Smooth muscle cell (in vitro differentiated cells): ENCODE measurements at regions not wholly inside any gene's neighbourhood (a gene's known extent, or its start where the extent isn't known, plus 50 kb on each side); places are given as distances from the start of the nearest gene placed in this dataset.

Experiments
- DNase-seq: peaks from one replicate; lab custom pipeline; 2025; ENCODE audit not compliant: unreplicated experiment; lab: John Stamatoyannopoulos, UW
- H2AFZ ChIP-seq: fragments of 200-600 bp; sonication (generic); 2 replicates; pipeline ENCODE4 v1.6.0; 2016; ENCODE audit warnings: antibody characterized with exemption, low read depth, mild to moderate bottlenecking
- H3F3A ChIP-seq: fragments of 200-600 bp; sonication (generic); 2 replicates; pipeline ENCODE4 v1.6.0; 2017; ENCODE audit warnings: antibody characterized with exemption, low read depth
- H3K27ac ChIP-seq: fragments of 200-600 bp; sonication (generic); 2 replicates; pipeline ENCODE4 v1.5.1; 2016; ENCODE audit warnings: low read depth, mild to moderate bottlenecking
- H3K27me3 ChIP-seq: fragments of 200-600 bp; sonication (generic); 2 replicates; pipeline ENCODE4 v1.6.1; 2016; ENCODE audit warnings: low read depth, mild to moderate bottlenecking
- H3K36me3 ChIP-seq: fragments of 200-600 bp; sonication (generic); 2 replicates; pipeline ENCODE4 v1.5.1; 2016; ENCODE audit warnings: low read depth
- H3K4me1 ChIP-seq: fragments of 200-600 bp; sonication (generic); 2 replicates; pipeline ENCODE4 v1.5.1; 2016; ENCODE audit warnings: low read depth
- H3K4me2 ChIP-seq: fragments of 200-600 bp; sonication (generic); 2 replicates; pipeline ENCODE4 v1.6.0; 2016; ENCODE audit warnings: mild to moderate bottlenecking
- H3K4me3 ChIP-seq: fragments of 200-600 bp; sonication (generic); 2 replicates; pipeline ENCODE4 v1.5.1; 2016; ENCODE audit warnings: mild to moderate bottlenecking
- H3K79me2 ChIP-seq: fragments of 200-600 bp; sonication (generic); 2 replicates; pipeline ENCODE4 v1.6.0; 2016; ENCODE audit warnings: low read depth, mild to moderate bottlenecking
- H3K9ac ChIP-seq: fragments of 200-600 bp; sonication (generic); 2 replicates; pipeline ENCODE4 v1.6.0; 2016; ENCODE audit warnings: low read depth
- H3K9me3 ChIP-seq: fragments of 200-600 bp; sonication (generic); replicated peaks from 2 replicates; pipeline ENCODE4 v1.5.1; 2016; ENCODE audit warnings: low read depth
- H4K20me1 ChIP-seq: fragments of 200-600 bp; sonication (generic); 2 replicates; pipeline ENCODE4 v1.6.0; 2016; ENCODE audit warnings: low read depth
- CTCF ChIP-seq: fragments of 200-600 bp; sonication (generic); IDR thresholded peaks from 2 replicates; pipeline ENCODE4 v1.5.1; 2017; ENCODE audit warnings: borderline replicate concordance, mild to moderate bottlenecking, antibody characterized with exemption; ENCODE audit not compliant: insufficient read depth, poor library complexity, severe bottlenecking
- WGBS: methylation state at CpG from one replicate; pipeline ENCODE4 v1.1.7; 2016; ENCODE audit warnings: low lambda C conversion rate; 5-methylcytosine and 5-hydroxymethylcytosine counted together

- no peak for DNase-seq
- Histone ChIP-seq H3K79me2 (no peaks in the 10 kb centered on the region), H3K36me3 (no peaks in the 10 kb centered on the region), H2AFZ (no peak overlapping the region), H3K27ac (no peak overlapping the region), H3K4me1 (no peaks in the 10 kb centered on the region), H4K20me1 (no peaks in the 10 kb centered on the region), H3K4me2 (no peak overlapping the region), H3K9ac (no peak overlapping the region), H3F3A (no peaks in the 10 kb centered on the region), H3K27me3 (peaks cover 15% of the 10 kb centered on the region), H3K9me3 (no peaks in the 10 kb centered on the region), H3K4me3 (no peak overlapping the region)
- 48% methylated on average over 2 of the region's 2 CpGs for WGBS
- TF ChIP-seq CTCF = no peak
These were observed 60.6 kb upstream of the LRRC8B start for GRCh38 chr1:89464008-89464407.

- Histone ChIP-seq H2AFZ (no peak overlapping the region), H3K9ac (no peak overlapping the region), H4K20me1 (no peaks in the 10 kb centered on the region), H3K4me2 (no peak overlapping the region), H3F3A (no peaks in the 10 kb centered on the region), H3K27ac (no peak overlapping the region), H3K4me1 (no peaks in the 10 kb centered on the region), H3K79me2 (no peaks in the 10 kb centered on the region), H3K27me3 (peaks cover 15% of the 10 kb centered on the region), H3K36me3 (no peaks in the 10 kb centered on the region), H3K4me3 (no peak overlapping the region), H3K9me3 (no peaks in the 10 kb centered on the region)
- 100% methylated on average over 1 of the region's 1 CpG for WGBS
- no peak for TF ChIP-seq CTCF
- no peak for DNase-seq
These were observed 59.4 kb upstream of the LRRC8B start for GRCh38 chr1:89465201-89465600.

GRCh38 chr1:89466307-89466930, 58.2 kb upstream of the LRRC8B start:
- Histone ChIP-seq H3K9me3 (no peaks in the 10 kb centered on the region), H3K79me2 (no peaks in the 10 kb centered on the region), H3K4me3 (no peak overlapping the region), H3K4me1 (no peaks in the 10 kb centered on the region), H3K27me3 (peaks cover 7% of the 10 kb centered on the region), H3K27ac (no peak overlapping the region), H3K9ac (no peak overlapping the region), H4K20me1 (no peaks in the 10 kb centered on the region), H3F3A (no peaks in the 10 kb centered on the region), H3K4me2 (no peak overlapping the region), H3K36me3 (no peaks in the 10 kb centered on the region), H2AFZ (no peak overlapping the region)
- no peak for TF ChIP-seq CTCF
- no peak for DNase-seq
- whole genome bisulfite sequencing = 69% methylated on average over 6 of the region's 6 CpGs

- no peaks in the 10 kb centered on the region for H3K27me3 ChIP-seq
- H2AFZ ChIP-seq = no peak overlapping the region
- H3K9ac ChIP-seq = no peak overlapping the region
- H3K4me3 ChIP-seq = no peak overlapping the region
- H3K27ac ChIP-seq = no peak overlapping the region
- 40% methylated on average over 1 of the region's 1 CpG for WGBS
- no peaks in the 10 kb centered on the region for H4K20me1 ChIP-seq
- TF ChIP-seq CTCF = no peak
- no peaks in the 10 kb centered on the region for H3K9me3 ChIP-seq
- DNase-seq = no peak
- H3K79me2 ChIP-seq = no peaks in the 10 kb centered on the region
- no peaks in the 10 kb centered on the region for H3K36me3 ChIP-seq
- no peaks in the 10 kb centered on the region for H3K4me1 ChIP-seq
- no peak overlapping the region for H3K4me2 ChIP-seq
- H3F3A ChIP-seq = no peaks in the 10 kb centered on the region
These were observed 52.4 kb upstream of the LRRC8B start for GRCh38 chr1:89472253-89472652.
